ENCODE measurements at regions not wholly inside any gene's neighbourhood (a gene's known extent, or its start where the extent isn't known, plus 50 kb on each side); places are given as distances from the start of the nearest gene placed in this dataset.

GRCh38 chr6:6905961-6906518 is 201.7 kb upstream of the RREB1 start:
- no peak for TF ChIP-seq POLR2A (IDR thresholded peaks at IDR 0.05; ENCODE audit: low read depth, low read length)
- TF ChIP-seq CTCF (IDR thresholded peaks at IDR 0.05; ENCODE audit: extremely low read depth in 1 of 2, insufficient read depth in 1 of 2, low read depth in 1 of 2, low read length in 2 of 2), result no peak
- TF ChIP-seq MAX (IDR thresholded peaks at IDR 0.05; ENCODE audit: insufficient read depth, insufficient read length), result no peak
